Karpas-422 (cell line): ENCODE measurements at regions not wholly inside any gene's neighbourhood (a gene's known extent, or its start where the extent isn't known, plus 50 kb on each side); places are given as distances from the start of the nearest gene placed in this dataset.

Experiments used
- DNase-seq: peaks from one replicate; pipeline ENCODE4 v3.0.0-alpha.2; 2015
- H2AFZ ChIP-seq: fragments of 200-600 bp; sonication (generic); 2 replicates; pipeline ENCODE4 v1.6.1; 2014; ENCODE audit warnings: antibody characterized with exemption, low read length, mixed read lengths
- H3K27ac ChIP-seq: fragments of 200-600 bp; sonication (generic); 2 replicates; pipeline ENCODE4 v1.5.1; 2014; ENCODE audit warnings: mild to moderate bottlenecking, low read length, moderate library complexity
- H3K27me3 ChIP-seq: fragments of 200-600 bp; sonication (generic); 2 replicates; pipeline ENCODE4 v1.6.1; 2014; ENCODE audit warnings: low read length, mixed read lengths
- H3K36me3 ChIP-seq: fragments of 200-600 bp; sonication (generic); 2 replicates; pipeline ENCODE4 v1.6.1; 2014; ENCODE audit warnings: low read length, mixed read lengths; ENCODE audit not compliant: insufficient read depth
- H3K4me1 ChIP-seq: fragments of 200-600 bp; sonication (generic); 2 replicates; pipeline ENCODE4 v1.6.1; 2014; ENCODE audit warnings: mild to moderate bottlenecking, low read length, mixed read lengths
- H3K4me2 ChIP-seq: fragments of 200-600 bp; sonication (generic); 2 replicates; pipeline ENCODE4 v1.6.1; 2014; ENCODE audit warnings: low read length, low read depth, mild to moderate bottlenecking; ENCODE audit not compliant: poor library complexity, severe bottlenecking
- H3K4me3 ChIP-seq: fragments of 200-600 bp; sonication (generic); 2 replicates; pipeline ENCODE4 v1.5.1; 2014; ENCODE audit warnings: mild to moderate bottlenecking, antibody characterized with exemption, low read length, mixed read lengths
- H3K79me2 ChIP-seq: fragments of 200-600 bp; sonication (generic); 2 replicates; pipeline ENCODE4 v1.6.1; 2014; ENCODE audit warnings: mild to moderate bottlenecking, low read length, mixed read lengths
- H3K9ac ChIP-seq: fragments of 200-600 bp; sonication (generic); 2 replicates; pipeline ENCODE4 v1.6.0; 2014; ENCODE audit warnings: low read length
- H3K9me2 ChIP-seq: fragments of 200-600 bp; sonication (generic), shearing (Covaris generic); replicated peaks from 2 replicates; pipeline ENCODE4 v1.6.0; 2014; ENCODE audit warnings: mild to moderate bottlenecking, low read length, moderate library complexity; ENCODE audit not compliant: insufficient read depth
- H3K9me3 ChIP-seq: fragments of 300-700, 200-600 bp; sonication (generic); 2 replicates; pipeline ENCODE4 v1.6.1; 2014; ENCODE audit warnings: low read length, mixed read lengths
- H4K20me1 ChIP-seq: fragments of 200-600 bp; sonication (generic); 2 replicates; pipeline ENCODE4 v1.6.1; 2014; ENCODE audit warnings: mild to moderate bottlenecking, antibody characterized with exemption, low read length, low read depth; ENCODE audit not compliant: insufficient read depth

DNA sequence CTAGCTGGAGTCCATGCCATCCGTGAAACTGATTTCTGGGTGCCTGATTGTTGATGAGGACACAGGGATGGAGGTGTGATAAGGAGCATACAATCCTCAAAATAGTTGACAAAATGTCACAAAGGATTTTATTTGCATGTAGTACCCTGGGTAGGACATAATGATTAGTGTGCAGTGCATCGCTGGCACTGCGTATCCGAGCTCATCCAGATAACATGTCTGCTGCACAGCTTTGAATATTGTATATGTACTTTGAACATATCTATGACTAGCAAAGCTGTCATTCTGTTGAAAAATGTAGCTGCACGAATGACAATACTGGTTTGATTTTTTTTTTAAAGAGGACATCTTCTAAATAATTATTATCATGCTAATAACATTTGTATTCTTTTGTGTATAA, 529.7 kb upstream of the FANCL start:
- Histone ChIP-seq H2AFZ (no peak overlapping the region), H3K79me2 (no peaks in the 10 kb centered on the region), H3K36me3 (no peaks in the 10 kb centered on the region), H3K27me3 (no peaks in the 10 kb centered on the region), H3K4me3 (no peak overlapping the region), H3K9me2 (no peaks in the 10 kb centered on the region), H3K9ac (no peak overlapping the region), H3K4me2 (no peak overlapping the region), H3K27ac (no peak overlapping the region), H3K9me3 (no peaks in the 10 kb centered on the region), H3K4me1 (no peaks in the 10 kb centered on the region), H4K20me1 (no peaks in the 10 kb centered on the region)
- DNase-seq = no peak

DNA sequence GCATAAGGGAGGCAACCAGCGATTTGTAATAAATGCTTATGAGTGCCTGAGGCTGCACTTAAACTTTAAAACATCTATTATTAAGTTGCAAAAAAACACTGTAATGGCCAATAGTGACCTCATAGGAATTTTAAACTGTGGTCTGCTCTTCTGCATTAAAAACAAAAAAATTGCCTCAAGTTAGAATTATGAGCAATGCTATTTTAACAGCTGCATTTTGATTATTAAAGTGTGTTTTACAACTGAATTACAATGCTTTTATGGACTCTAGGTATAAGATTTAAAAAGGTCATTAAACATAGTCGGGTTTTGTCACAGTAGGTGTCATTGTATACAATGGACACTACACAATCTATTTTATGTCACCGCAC, 528.7 kb upstream of the FANCL start:
- Histone ChIP-seq H3K79me2 (no peaks in the 10 kb centered on the region), H3K9ac (no peak overlapping the region), H3K4me2 (no peak overlapping the region), H4K20me1 (no peaks in the 10 kb centered on the region), H3K27ac (no peak overlapping the region), H3K4me3 (no peak overlapping the region), H3K36me3 (no peaks in the 10 kb centered on the region), H3K4me1 (no peaks in the 10 kb centered on the region), H3K9me2 (no peaks in the 10 kb centered on the region), H3K9me3 (no peaks in the 10 kb centered on the region), H2AFZ (no peak overlapping the region), H3K27me3 (no peaks in the 10 kb centered on the region)
- no peak for DNase-seq

DNA sequence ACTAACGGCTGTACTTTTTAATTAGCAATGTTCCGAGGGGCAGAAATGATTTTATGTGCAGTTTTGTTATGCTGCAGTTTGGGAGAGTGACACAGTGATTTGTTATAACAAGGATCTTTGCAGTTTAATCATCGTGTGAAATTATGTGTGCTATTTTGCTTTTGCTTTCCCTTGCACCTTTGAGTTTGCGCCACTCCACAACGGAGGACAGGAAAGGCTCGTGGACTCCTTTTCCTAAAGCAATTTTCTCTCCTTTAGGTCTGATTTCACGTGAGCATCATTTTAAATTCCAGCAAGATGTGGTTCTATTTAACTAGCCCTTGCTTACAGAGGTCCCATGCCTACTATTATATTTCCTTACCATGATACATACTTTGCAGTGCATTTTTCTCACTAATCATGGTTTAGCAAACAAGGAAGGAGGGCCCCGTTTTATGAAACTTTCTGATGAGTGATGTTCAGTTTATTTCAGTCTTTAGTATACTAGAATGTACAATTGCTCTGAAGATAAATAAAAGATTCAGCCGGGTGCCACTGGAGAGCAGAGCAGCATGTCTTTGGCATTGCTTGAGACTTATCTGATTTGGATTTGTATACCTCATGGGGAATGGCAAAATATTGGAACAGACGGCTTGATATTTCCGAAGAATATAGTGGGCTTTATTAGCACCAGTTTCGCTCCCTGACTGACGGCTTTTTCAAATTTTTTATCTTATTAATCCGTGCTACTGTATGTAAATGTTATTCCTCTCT, 528.2 kb upstream of the FANCL start:
- no peaks in the 10 kb centered on the region for H4K20me1 ChIP-seq
- no peak overlapping the region for H3K4me2 ChIP-seq
- no peaks in the 10 kb centered on the region for H3K27me3 ChIP-seq
- no peak for DNase-seq
- H3K9me3 ChIP-seq = no peaks in the 10 kb centered on the region
- H2AFZ ChIP-seq = no peak overlapping the region
- H3K9me2 ChIP-seq = no peaks in the 10 kb centered on the region
- no peaks in the 10 kb centered on the region for H3K4me1 ChIP-seq
- no peak overlapping the region for H3K27ac ChIP-seq
- no peak overlapping the region for H3K4me3 ChIP-seq
- H3K36me3 ChIP-seq = no peaks in the 10 kb centered on the region
- no peak overlapping the region for H3K9ac ChIP-seq
- H3K79me2 ChIP-seq = no peaks in the 10 kb centered on the region

DNA sequence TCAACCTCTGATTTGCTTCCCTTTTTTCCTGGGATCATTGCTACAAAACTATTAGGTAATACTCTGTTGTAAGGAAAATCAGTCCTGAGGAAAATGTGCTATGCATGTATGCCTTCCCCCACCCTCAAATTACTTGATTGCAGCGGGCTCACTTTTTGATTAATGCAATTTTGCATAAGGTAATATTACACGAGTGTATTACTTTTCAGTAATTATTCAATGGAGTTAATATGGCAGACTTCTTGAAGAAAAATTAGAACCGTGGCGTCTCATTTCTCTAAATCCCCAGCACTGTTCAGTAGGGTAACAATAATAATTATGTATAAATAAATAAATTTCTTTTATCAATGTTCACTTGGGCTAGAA, 527.6 kb upstream of the FANCL start:
- H3K27me3 ChIP-seq = no peaks in the 10 kb centered on the region
- no peaks in the 10 kb centered on the region for H3K36me3 ChIP-seq
- no peak overlapping the region for H3K9ac ChIP-seq
- no peaks in the 10 kb centered on the region for H3K4me1 ChIP-seq
- H3K27ac ChIP-seq = no peak overlapping the region
- H2AFZ ChIP-seq = no peak overlapping the region
- no peak for DNase-seq
- H3K9me2 ChIP-seq = no peaks in the 10 kb centered on the region
- no peak overlapping the region for H3K4me3 ChIP-seq
- H3K9me3 ChIP-seq = no peaks in the 10 kb centered on the region
- H3K79me2 ChIP-seq = no peaks in the 10 kb centered on the region
- no peaks in the 10 kb centered on the region for H4K20me1 ChIP-seq
- no peak overlapping the region for H3K4me2 ChIP-seq

DNA sequence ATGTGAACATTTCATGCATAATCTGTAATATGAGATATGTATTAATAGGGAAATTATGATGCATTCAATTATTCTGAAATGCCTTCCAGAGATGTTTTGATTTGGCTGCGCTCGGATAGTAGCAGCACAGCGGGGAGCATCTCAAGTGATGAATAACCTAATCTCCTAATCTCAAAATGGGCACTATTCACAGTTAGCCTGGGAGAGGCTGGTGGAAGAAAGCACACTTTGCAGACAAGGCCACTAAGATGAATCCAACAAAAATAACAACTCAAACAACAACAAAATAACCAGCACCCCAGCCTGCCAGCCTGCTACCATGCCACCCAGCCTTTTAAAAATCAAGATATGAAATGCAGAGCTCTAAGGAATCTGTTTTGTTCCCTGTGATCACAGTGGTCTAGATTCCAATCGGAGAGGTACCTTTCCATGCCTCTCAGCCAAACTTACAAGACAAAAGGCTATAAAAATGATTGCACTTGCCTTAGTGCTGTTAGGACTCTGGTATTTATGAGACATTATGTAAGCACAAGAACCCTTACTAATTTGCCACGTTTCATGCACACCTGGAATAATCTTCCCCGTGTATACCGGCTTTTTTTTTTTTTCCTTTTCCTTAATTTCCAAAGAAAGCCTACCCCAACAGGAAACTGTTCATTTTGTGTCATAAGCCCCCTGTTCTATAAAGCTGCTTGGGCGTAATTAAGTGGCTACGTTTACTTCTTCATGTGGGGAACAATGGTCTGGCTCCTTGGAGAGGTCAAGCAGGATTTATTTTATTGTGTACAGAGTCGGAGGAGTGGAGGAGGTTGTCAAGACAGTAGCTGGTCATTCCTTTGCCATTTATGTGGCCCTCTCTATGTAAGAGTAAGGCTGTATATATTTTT, 526.9 kb upstream of the FANCL start:
- no peak overlapping the region for H3K4me3 ChIP-seq
- no peak overlapping the region for H3K27ac ChIP-seq
- H3K4me1 ChIP-seq = no peaks in the 10 kb centered on the region
- no peaks in the 10 kb centered on the region for H4K20me1 ChIP-seq
- no peak for DNase-seq
- H3K9ac ChIP-seq = no peak overlapping the region
- H2AFZ ChIP-seq = no peak overlapping the region
- no peaks in the 10 kb centered on the region for H3K27me3 ChIP-seq
- no peak overlapping the region for H3K4me2 ChIP-seq
- no peaks in the 10 kb centered on the region for H3K9me3 ChIP-seq
- no peaks in the 10 kb centered on the region for H3K36me3 ChIP-seq
- H3K79me2 ChIP-seq = no peaks in the 10 kb centered on the region
- no peaks in the 10 kb centered on the region for H3K9me2 ChIP-seq

DNA sequence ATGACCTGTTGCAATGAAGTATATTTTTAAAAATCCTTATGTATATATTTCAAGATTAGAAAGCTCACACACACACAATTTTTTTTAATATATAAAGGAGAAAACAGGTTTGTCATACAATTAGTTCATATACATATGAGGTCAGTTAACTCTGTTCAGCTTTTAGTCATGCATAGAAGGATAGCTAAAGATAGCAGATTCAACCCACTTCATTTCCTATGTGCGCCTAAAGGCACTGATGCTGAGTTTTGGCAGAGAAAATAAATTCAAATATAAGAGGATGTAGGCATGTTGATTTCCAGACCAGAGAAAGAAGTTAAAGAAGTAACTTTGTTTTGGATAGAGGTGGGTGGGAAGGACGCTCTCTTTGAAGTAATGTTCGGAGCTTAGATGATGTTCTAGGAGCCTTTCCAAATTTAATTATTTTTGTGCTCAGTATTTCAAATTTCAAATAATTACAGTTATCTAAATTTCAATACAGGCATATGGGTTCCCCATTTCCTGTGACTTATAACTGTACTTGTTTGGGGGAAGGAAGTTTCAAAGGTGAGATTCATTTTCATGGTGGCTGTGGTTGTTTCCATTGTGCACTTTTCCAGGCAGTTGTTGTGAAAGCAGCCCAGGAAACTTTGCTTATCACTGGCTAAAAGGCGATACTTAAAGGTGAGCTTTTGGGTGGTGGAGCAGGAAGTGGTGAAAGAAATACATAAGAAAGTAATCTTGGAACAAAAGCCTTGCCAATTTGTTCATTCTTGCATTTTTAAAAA, 523.4 kb upstream of the FANCL start:
- Histone ChIP-seq H2AFZ (no peak overlapping the region), H3K9ac (no peak overlapping the region), H3K36me3 (no peaks in the 10 kb centered on the region), H3K9me3 (no peaks in the 10 kb centered on the region), H3K27ac (no peak overlapping the region), H3K4me2 (no peak overlapping the region), H3K4me1 (no peaks in the 10 kb centered on the region), H4K20me1 (no peaks in the 10 kb centered on the region), H3K4me3 (no peak overlapping the region), H3K9me2 (no peaks in the 10 kb centered on the region), H3K27me3 (no peaks in the 10 kb centered on the region), H3K79me2 (no peaks in the 10 kb centered on the region)
- DNase-seq = no peak

DNA sequence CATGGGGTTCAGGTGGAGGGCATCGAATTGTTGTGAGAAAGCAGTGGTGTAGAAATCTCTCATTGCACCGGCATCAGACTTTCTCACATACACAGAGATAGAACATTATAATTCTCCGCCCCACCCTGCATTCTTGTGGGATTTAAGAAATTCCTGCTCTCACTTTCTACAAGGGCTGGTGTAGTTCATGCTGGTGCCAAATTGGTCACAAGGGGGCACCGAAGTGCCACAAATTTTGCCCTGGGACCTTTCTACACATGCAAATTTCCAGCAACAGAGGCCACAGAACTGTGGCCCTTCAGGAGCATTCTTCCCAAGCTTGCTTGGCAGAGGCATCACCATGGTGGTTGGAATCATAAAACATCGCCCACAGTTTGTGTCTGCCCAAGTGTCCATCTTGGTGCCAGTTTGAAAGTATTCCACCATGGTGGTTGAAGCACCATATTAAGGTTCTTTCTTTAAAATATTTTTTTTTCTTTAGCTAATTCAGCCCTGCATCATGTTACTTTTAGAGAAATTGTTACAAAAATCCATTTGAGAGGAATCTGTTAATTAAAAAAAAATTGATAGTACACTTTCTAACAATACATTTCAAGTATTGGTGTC, 521.2 kb upstream of the FANCL start:
- H2AFZ ChIP-seq = no peak overlapping the region
- no peaks in the 10 kb centered on the region; the same call in 1 of the 2 replicates for H3K27me3 ChIP-seq
- no peak overlapping the region for H3K4me2 ChIP-seq
- no peaks in the 10 kb centered on the region for H3K4me1 ChIP-seq
- no peaks in the 10 kb centered on the region for H3K9me2 ChIP-seq
- H3K27ac ChIP-seq = no peak overlapping the region
- H3K9me3 ChIP-seq = no peaks in the 10 kb centered on the region
- H3K36me3 ChIP-seq = no peaks in the 10 kb centered on the region
- DNase-seq = peak; percentile 79
- no peak overlapping the region for H3K4me3 ChIP-seq
- no peak overlapping the region for H3K9ac ChIP-seq
- no peaks in the 10 kb centered on the region for H4K20me1 ChIP-seq
- H3K79me2 ChIP-seq = no peaks in the 10 kb centered on the region

DNA sequence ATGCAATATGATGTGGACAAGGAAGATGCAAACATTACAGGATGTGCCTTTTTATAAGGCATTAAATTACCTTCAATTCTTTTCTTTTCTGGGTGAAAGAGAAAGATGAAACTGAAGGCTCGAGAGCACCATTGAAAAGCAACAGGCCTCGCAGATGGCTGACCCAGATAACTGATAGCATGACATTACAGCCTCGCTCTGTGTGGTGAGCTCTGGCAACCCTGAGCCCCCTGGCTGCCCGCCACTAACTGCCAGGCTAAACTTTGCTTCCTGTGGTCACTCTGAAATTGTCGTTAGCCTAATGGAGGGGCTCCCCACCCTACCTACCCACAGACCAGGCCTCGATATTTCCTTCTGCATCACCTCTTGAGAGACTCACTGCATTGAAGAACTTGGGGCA, 516.8 kb upstream of the FANCL start:
- no peak overlapping the region for H3K27ac ChIP-seq
- H3K79me2 ChIP-seq = no peaks in the 10 kb centered on the region
- no peaks in the 10 kb centered on the region for H3K36me3 ChIP-seq
- H3K4me2 ChIP-seq = no peak overlapping the region
- H3K9me2 ChIP-seq = no peaks in the 10 kb centered on the region
- no peaks in the 10 kb centered on the region for H4K20me1 ChIP-seq
- no peaks in the 10 kb centered on the region; the same call in 1 of the 2 replicates for H3K27me3 ChIP-seq
- no peak overlapping the region for H2AFZ ChIP-seq
- H3K9me3 ChIP-seq = no peaks in the 10 kb centered on the region
- no peak overlapping the region for H3K9ac ChIP-seq
- no peak for DNase-seq
- H3K4me1 ChIP-seq = no peaks in the 10 kb centered on the region
- H3K4me3 ChIP-seq = no peak overlapping the region
